ENCODE measurements at regions not wholly inside any gene's neighbourhood (a gene's known extent, or its start where the extent isn't known, plus 50 kb on each side); places are given as distances from the start of the nearest gene placed in this dataset.

- Histone ChIP-seq H3K27me3 (replicated peaks in 1 of 2; ENCODE audit: control insufficient read depth in 2 of 2, insufficient read depth in 2 of 2, low read length in 1 of 2) (no peaks in the 10 kb centered on the region; a peak in 1 of 4 replicates), H3K36me3 (ENCODE audit: control insufficient read depth in 2 of 2, insufficient read depth in 2 of 2, low read length in 1 of 2) (no peaks in the 10 kb centered on the region), H3K4me2 (ENCODE audit: control insufficient read depth, insufficient read depth) (no peak overlapping the region), H3K4me1 (ENCODE audit: control insufficient read depth, insufficient read depth, low read length) (no peaks in the 10 kb centered on the region), H3K79me2 (ENCODE audit: control insufficient read depth, insufficient read depth, low read length) (no peaks in the 10 kb centered on the region), H3K9ac (ENCODE audit: control insufficient read depth, insufficient read depth, low read length) (no peak overlapping the region), H4K20me1 (ENCODE audit: control insufficient read depth, insufficient read depth) (no peaks in the 10 kb centered on the region), H3K27ac (ENCODE audit: control insufficient read depth, insufficient read depth) (no peak overlapping the region), H3K9me3 (replicated peaks; ENCODE audit: control insufficient read depth, insufficient read depth, low read length) (no peaks in the 10 kb centered on the region; the same call in 2 of the 3 replicates), H3K4me3 (no peak overlapping the region), H2AFZ (ENCODE audit: control insufficient read depth, low read depth, low read length) (no peak overlapping the region)
- 0% methylated on average over 2 of the region's 2 CpGs for WGBS (ENCODE audit: insufficient coverage, insufficient replicate concordance, low lambda C conversion rate, missing lambda C conversion rate)
- CTCF ChIA-PET = no interaction called here
- BruUV-seq (replicated peaks) = no TSS peak
- intact Hi-C loops (cut with micrococcal nuclease; ENCODE audit: unreplicated experiment) (no loop called here), in situ Hi-C loops (cut with MboI) (no loop called here)
- ATAC-seq (no peak), FAIRE-seq (no peak), DNase-seq (ENCODE audit: low read depth, low spot score) (no peak)
- POLR2A ChIA-PET = no interaction called here
- RAD21 ChIA-PET (ENCODE audit: unreplicated experiment) = no interaction called here
- SMC1A ChIA-PET (ENCODE audit: uncharacterized antibody, unreplicated experiment) = no interaction called here
- TF ChIP-seq NRF1 (conservative IDR thresholded peaks at IDR 0.05; ENCODE audit: low read depth, low read length) = no peak
- no peak for TF ChIP-seq SUZ12 (IDR thresholded peaks at IDR 0.05; ENCODE audit: unreplicated experiment)
- TF ChIP-seq E2F8 (IDR thresholded peaks at IDR 0.05; ENCODE audit: low read depth, partially characterized antibody) = no peak
- no peak for TF ChIP-seq RAD21 (IDR thresholded peaks at IDR 0.05; ENCODE audit: insufficient read depth, low read depth, low read length)
- no peak for TF ChIP-seq CUX1 (IDR thresholded peaks at IDR 0.05; ENCODE audit: insufficient replicate concordance, low read depth, low read length)
- no peak for TF ChIP-seq FOS (IDR thresholded peaks at IDR 0.05; ENCODE audit: borderline replicate concordance, extremely low read depth, insufficient read length)
- no peak for TF ChIP-seq NBN (IDR thresholded peaks at IDR 0.05)
- no peak for TF ChIP-seq CEBPB (IDR thresholded peaks at IDR 0.05; ENCODE audit: borderline replicate concordance in 1 of 2, low read depth in 2 of 2, low read length in 2 of 2)
- TF ChIP-seq, protein P1, sequence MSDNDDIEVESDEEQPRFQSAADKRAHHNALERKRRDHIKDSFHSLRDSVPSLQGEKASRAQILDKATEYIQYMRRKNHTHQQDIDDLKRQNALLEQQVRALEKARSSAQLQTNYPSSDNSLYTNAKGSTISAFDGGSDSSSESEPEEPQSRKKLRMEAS (IDR thresholded peaks at IDR 0.05; ENCODE audit: low read depth, low read length) = no peak
- TF ChIP-seq SMAD5 (IDR thresholded peaks at IDR 0.05; ENCODE audit: low read depth) = no peak
- TF ChIP-seq JUNB (IDR thresholded peaks at IDR 0.05) = no peak
- TF ChIP-seq HCFC1 (IDR thresholded peaks at IDR 0.05; ENCODE audit: low read length) = no peak
- no peak for TF ChIP-seq MEF2B (IDR thresholded peaks at IDR 0.05; ENCODE audit: partially characterized antibody, poor library complexity, severe bottlenecking)
- TF ChIP-seq, protein P2, sequence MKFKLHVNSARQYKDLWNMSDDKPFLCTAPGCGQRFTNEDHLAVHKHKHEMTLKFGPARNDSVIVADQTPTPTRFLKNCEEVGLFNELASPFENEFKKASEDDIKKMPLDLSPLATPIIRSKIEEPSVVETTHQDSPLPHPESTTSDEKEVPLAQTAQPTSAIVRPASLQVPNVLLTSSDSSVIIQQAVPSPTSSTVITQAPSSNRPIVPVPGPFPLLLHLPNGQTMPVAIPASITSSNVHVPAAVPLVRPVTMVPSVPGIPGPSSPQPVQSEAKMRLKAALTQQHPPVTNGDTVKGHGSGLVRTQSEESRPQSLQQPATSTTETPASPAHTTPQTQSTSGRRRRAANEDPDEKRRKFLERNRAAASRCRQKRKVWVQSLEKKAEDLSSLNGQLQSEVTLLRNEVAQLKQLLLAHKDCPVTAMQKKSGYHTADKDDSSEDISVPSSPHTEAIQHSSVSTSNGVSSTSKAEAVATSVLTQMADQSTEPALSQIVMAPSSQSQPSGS (IDR thresholded peaks at IDR 0.05; ENCODE audit: low read length) = no peak
- TF ChIP-seq, protein P3, sequence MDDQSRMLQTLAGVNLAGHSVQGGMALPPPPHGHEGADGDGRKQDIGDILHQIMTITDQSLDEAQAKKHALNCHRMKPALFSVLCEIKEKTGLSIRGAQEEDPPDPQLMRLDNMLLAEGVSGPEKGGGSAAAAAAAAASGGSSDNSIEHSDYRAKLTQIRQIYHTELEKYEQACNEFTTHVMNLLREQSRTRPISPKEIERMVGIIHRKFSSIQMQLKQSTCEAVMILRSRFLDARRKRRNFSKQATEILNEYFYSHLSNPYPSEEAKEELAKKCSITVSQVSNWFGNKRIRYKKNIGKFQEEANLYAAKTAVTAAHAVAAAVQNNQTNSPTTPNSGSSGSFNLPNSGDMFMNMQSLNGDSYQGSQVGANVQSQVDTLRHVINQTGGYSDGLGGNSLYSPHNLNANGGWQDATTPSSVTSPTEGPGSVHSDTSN (IDR thresholded peaks at IDR 0.05; ENCODE audit: insufficient replicate concordance, low read depth, low read length) = no peak
These were observed 76.8 kb upstream of the SLC14A2 start for GRCh38 chr18:45538444-45538843.

Measured in GM12878 (cell line).